ENCODE measurements at regions not wholly inside any gene's neighbourhood (a gene's known extent, or its start where the extent isn't known, plus 50 kb on each side); places are given as distances from the start of the nearest gene placed in this dataset.

GRCh38 chr18:59961070-59961469, 61.3 kb downstream of the PMAIP1 start:
- no peak for DNase-seq (ENCODE audit: low read depth)

GRCh38 chr18:59960272-59960671, 60.5 kb downstream of the PMAIP1 start:
- DNase-seq (ENCODE audit: low read depth), result no peak

- no peak for DNase-seq (ENCODE audit: low read depth)
Observed at GRCh38 chr18:59959606-59960005, 59.8 kb downstream of the PMAIP1 start.

GRCh38 chr18:59959073-59959472, 59.3 kb downstream of the PMAIP1 start:
- DNase-seq (ENCODE audit: low read depth), result no peak

- peak; percentile 30 for DNase-seq (ENCODE audit: low read depth)
Observed at GRCh38 chr18:59957957-59958356, 58.2 kb downstream of the PMAIP1 start.

- DNase-seq (ENCODE audit: low read depth), result peak; percentile 45
Observed at GRCh38 chr18:59954755-59955156, 55.0 kb downstream of the PMAIP1 start.

- no peak for DNase-seq (ENCODE audit: low read depth)
Observed at GRCh38 chr18:59954241-59954640, 54.4 kb downstream of the PMAIP1 start.
